Activated CD4-positive, alpha-beta T cell treated with anti-CD3 and anti-CD28 coated beads, Interleukin-2, amount 50 U/mL, for 48 hours (primary cell): ENCODE measurements at regions not wholly inside any gene's neighbourhood (a gene's known extent, or its start where the extent isn't known, plus 50 kb on each side); places are given as distances from the start of the nearest gene placed in this dataset.

Experiments
- DNase-seq, 2 experiments: peaks; one replicate each; pipeline ENCODE4 v3.0.0-alpha.2; 2020

- DNase-seq, result peak; percentile 37 to 53
Measured at GRCh38 chr1:221439747-221440501, 302.0 kb downstream of the DUSP10 start.

GRCh38 chr1:221440658-221441057 is 301.2 kb downstream of the DUSP10 start:
- DNase-seq, result no peak

- no peak for DNase-seq
Measured at GRCh38 chr1:221442056-221442455, 299.8 kb downstream of the DUSP10 start.

- no peak for DNase-seq
Measured at GRCh38 chr1:221444346-221444745, 297.5 kb downstream of the DUSP10 start.

GRCh38 chr1:221448585-221449175 is 293.2 kb downstream of the DUSP10 start:
- no peak for DNase-seq

- DNase-seq, result no peak
Measured at GRCh38 chr1:221449194-221449593, 292.7 kb downstream of the DUSP10 start.

GRCh38 chr1:221449801-221450470 is 292.0 kb downstream of the DUSP10 start:
- no peak for DNase-seq

- no peak for DNase-seq
Measured at GRCh38 chr1:221451741-221452140, 290.1 kb downstream of the DUSP10 start.

GRCh38 chr1:221454096-221454495 is 287.8 kb downstream of the DUSP10 start:
- no peak for DNase-seq

- DNase-seq, result no peak
Measured at GRCh38 chr1:221456918-221457317, 285.0 kb downstream of the DUSP10 start.

- DNase-seq, result no peak
Measured at GRCh38 chr1:221457685-221458446, 284.0 kb downstream of the DUSP10 start.

- no peak for DNase-seq
Measured at GRCh38 chr1:221458447-221459156, 283.3 kb downstream of the DUSP10 start.

GRCh38 chr1:221459558-221459957 is 282.3 kb downstream of the DUSP10 start:
- DNase-seq, result no peak

GRCh38 chr1:221462345-221462744 is 279.5 kb downstream of the DUSP10 start:
- no peak for DNase-seq

GRCh38 chr1:221468546-221468945 is 273.3 kb downstream of the DUSP10 start:
- DNase-seq, result no peak

- DNase-seq, result no peak
Measured at GRCh38 chr1:221469476-221469875, 272.4 kb downstream of the DUSP10 start.

- DNase-seq, result no peak
Measured at GRCh38 chr1:221470000-221470698, 271.7 kb downstream of the DUSP10 start.

GRCh38 chr1:221473411-221473810 is 268.5 kb downstream of the DUSP10 start:
- no peak for DNase-seq

GRCh38 chr1:221477252-221477651 is 264.6 kb downstream of the DUSP10 start:
- DNase-seq, result no peak

GRCh38 chr1:221478050-221478949 is 263.6 kb downstream of the DUSP10 start:
- peak; percentile 49 to 54 for DNase-seq
